HL-60 (cell line): ENCODE measurements at regions not wholly inside any gene's neighbourhood (a gene's known extent, or its start where the extent isn't known, plus 50 kb on each side); places are given as distances from the start of the nearest gene placed in this dataset.

Source experiments
- CTCF ChIP-seq: IDR thresholded peaks from one replicate; pipeline ENCODE4 v1.5.1; 2011; ENCODE audit warnings: low read length, control low read depth, inconsistent platforms; ENCODE audit not compliant: insufficient read depth
- POLR2AphosphoS5 ChIP-seq: IDR thresholded peaks from 2 replicates; pipeline ENCODE4 v1.6.1; 2012; ENCODE audit warnings: low read depth
- REST ChIP-seq: IDR thresholded peaks from 2 replicates; pipeline ENCODE4 v1.6.1; 2012; ENCODE audit warnings: low read depth; ENCODE audit not compliant: insufficient replicate concordance

DNA sequence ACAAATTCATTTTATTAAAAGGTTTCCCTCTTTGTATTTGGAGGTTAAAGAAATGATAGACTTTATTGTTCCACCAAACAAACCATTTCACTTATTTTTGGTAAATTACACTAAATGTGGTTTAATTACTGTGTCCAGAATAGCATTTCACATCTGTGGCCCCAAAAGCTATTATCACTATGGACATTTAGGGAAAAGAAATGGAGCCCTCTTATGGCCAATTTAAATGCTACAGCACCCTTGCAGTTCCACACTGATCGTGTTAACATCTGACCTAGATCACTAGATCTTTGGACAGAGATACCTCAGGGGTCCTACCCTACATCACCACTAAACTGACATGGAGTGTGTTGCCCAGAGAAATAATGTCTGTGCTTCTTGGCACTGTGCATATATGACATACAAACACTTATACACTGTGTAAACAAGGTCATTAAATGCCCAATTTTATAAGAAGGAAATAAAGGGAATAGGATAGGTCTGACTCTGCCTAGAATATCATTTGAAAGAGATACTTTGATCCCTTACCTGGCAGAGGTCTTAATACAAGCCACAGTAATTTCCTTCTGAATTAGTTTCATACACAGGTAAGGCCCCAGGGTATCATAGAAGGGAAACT, 163.9 kb downstream of the KDR start:
- peak; percentile 43 for TF ChIP-seq CTCF
- TF ChIP-seq POLR2AphosphoS5: no peak
- TF ChIP-seq REST: no peak
